RWPE1 (cell line): ENCODE measurements at regions not wholly inside any gene's neighbourhood (a gene's known extent, or its start where the extent isn't known, plus 50 kb on each side); places are given as distances from the start of the nearest gene placed in this dataset.

Experiments
- CTCF ChIA-PET: fragments of 350-600 bp; sonication (Branson Sonifier 250); formaldehyde crosslinking; extraction: SDS; loops from one replicate; lab custom pipeline; 2021; lab: Yijun Ruan, JAX
- POLR2A ChIA-PET: fragments of 400-600 bp; formaldehyde crosslinking; extraction: SDS; loops from one replicate; lab custom pipeline; 2020; ENCODE audit warnings: antibody characterized with exemption; ENCODE audit not compliant: low non-redundant PET; lab: Yijun Ruan, JAX
- DNase-seq: peaks from one replicate; pipeline ENCODE4 v3.0.0; 2012; ENCODE audit warnings: low spot score
- H3K27ac ChIP-seq: fragments of 450-650 bp; 2 replicates; pipeline ENCODE4 v1.5.1; 2017
- TF ChIP-seq, protein P1 (sequence below): fragments of 450-650 bp; conservative IDR thresholded peaks from 2 replicates; pipeline ENCODE4 v1.5.1; 2017; ENCODE audit warnings: low read depth, mild to moderate bottlenecking

DNA sequence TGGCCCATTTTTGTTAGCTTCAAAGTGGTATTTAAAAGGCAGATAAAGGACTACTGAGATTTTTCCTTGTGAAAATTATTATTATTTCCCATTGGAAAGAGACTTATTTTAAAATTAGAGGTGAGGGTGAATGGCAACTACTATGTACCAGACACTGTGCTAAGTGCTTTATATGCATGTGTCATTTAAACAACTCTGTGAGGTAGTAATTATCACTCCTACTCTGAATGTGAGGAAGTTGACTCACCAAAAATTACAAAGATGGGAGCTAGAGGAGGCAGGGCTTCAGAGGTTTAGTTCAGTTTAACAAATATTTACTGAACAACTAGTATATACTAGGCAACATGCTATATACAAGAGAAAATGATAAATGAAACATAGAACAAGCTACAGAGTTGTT is 78.2 kb downstream of the MSL3 start:
- H3K27ac ChIP-seq = no peak overlapping the region
- DNase-seq = no peak
- ChIA-PET POLR2A (no interaction called here), CTCF (interaction anchor here (0.7 kb wide), 1 partner anchor 1036 kb away, joined by 3 read pairs; no protein-coding TSS in a partner anchor)
- TF ChIP-seq, protein P1, sequence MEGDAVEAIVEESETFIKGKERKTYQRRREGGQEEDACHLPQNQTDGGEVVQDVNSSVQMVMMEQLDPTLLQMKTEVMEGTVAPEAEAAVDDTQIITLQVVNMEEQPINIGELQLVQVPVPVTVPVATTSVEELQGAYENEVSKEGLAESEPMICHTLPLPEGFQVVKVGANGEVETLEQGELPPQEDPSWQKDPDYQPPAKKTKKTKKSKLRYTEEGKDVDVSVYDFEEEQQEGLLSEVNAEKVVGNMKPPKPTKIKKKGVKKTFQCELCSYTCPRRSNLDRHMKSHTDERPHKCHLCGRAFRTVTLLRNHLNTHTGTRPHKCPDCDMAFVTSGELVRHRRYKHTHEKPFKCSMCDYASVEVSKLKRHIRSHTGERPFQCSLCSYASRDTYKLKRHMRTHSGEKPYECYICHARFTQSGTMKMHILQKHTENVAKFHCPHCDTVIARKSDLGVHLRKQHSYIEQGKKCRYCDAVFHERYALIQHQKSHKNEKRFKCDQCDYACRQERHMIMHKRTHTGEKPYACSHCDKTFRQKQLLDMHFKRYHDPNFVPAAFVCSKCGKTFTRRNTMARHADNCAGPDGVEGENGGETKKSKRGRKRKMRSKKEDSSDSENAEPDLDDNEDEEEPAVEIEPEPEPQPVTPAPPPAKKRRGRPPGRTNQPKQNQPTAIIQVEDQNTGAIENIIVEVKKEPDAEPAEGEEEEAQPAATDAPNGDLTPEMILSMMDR = no peak

DNA sequence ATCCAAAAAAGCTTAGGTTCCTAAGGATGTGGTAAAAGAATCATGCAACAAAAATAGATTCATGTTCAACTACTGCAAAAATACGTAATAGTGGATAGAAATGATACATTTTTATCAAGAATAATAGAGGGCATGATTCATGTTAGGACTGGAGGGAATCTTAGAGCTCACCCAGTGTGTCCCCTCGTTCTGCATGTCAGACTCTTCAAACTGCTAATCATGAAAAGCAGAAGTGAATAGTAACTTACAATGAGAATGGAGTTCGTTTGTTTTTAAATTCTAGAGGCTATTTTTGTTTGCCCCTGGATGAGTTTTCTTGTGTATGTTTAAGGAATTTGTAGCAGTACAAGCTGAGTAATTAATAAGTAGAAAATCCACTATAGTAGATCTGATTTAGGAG is 79.4 kb downstream of the MSL3 start:
- CTCF ChIA-PET = no interaction called here
- no peak overlapping the region for H3K27ac ChIP-seq
- POLR2A ChIA-PET = no interaction called here
- TF ChIP-seq, protein P1 = no peak
- no peak for DNase-seq

DNA sequence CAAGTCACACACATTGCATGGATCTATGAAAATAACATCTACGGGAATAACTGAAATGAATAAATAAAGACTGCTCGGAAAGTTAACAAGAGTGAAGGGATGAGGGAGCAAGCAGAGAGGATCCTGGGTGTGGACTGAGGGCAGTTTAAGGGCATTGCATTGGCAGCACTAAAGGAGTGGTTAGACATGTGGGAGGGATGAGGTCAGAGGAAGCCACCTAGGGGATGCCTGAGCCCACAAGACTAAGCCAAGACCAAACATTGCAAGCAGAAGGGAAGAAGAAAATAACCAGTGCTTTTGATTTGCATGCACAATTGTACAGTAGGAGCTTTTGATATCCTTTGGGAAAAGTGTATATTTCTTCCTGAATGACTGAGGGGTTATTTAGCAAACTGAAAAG is 106.1 kb downstream of the MSL3 start:
- CTCF ChIA-PET = no interaction called here
- DNase-seq = no peak
- H3K27ac ChIP-seq = no peak overlapping the region
- POLR2A ChIA-PET = no interaction called here
- TF ChIP-seq, protein P1 = no peak

DNA sequence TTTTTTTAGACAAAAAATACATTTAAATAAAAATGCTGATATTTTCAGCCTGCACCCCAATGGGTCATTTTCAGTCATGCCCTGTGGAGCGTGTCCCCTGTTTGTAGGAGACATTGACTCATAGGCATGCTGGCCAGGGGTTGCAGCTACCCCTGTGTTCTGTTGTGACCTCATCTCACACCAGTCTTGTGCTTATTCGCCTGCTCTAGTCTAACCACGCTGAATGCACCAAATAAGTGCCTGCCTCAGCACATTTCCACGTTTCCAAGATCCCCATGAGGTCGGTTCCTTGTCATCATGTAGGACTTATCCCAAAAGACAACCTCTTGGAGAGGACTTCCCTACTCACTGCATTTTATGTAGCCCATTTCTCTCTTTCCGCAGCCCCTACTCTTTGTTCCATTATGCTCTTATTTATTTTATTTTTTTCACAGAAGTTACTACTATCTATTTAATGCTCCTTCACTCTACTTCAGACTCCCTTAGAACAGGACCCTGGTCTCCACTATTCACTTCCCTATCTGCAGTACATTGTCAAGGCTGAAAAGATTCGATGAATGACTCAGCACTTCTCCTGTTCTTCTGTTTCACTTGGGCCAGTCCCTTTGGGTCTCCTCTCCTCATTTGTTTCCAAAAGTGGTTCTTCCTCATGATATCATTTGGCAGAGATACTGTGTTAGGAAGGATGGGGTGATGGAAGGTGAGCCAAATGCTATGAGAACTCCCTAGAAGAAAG is 109.7 kb downstream of the MSL3 start:
- CTCF ChIA-PET = no interaction called here
- TF ChIP-seq, protein P1 = no peak
- DNase-seq = no peak
- no peak overlapping the region for H3K27ac ChIP-seq
- POLR2A ChIA-PET = no interaction called here

DNA sequence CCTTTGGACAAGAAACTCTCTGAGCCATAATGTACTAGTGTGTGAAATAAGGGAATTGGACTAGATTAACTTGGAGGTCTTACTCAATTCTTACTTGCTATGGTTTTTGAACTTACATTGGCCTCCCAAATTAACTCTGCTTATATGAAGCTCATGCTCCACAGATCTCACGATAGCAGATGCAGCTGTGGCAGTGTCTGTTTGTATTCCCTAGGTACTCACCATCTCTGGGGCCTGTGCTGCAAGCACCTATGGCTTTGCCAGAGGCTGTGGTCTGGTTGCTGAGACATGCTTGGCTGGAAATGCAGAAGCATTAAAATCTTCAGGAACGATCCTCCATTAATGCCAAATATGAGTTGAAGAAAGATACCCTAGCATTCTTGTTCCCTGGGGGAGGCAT is 112.8 kb downstream of the MSL3 start:
- DNase-seq = no peak
- CTCF ChIA-PET = no interaction called here
- TF ChIP-seq, protein P1 = no peak
- POLR2A ChIA-PET = no interaction called here
- no peak overlapping the region for H3K27ac ChIP-seq

DNA sequence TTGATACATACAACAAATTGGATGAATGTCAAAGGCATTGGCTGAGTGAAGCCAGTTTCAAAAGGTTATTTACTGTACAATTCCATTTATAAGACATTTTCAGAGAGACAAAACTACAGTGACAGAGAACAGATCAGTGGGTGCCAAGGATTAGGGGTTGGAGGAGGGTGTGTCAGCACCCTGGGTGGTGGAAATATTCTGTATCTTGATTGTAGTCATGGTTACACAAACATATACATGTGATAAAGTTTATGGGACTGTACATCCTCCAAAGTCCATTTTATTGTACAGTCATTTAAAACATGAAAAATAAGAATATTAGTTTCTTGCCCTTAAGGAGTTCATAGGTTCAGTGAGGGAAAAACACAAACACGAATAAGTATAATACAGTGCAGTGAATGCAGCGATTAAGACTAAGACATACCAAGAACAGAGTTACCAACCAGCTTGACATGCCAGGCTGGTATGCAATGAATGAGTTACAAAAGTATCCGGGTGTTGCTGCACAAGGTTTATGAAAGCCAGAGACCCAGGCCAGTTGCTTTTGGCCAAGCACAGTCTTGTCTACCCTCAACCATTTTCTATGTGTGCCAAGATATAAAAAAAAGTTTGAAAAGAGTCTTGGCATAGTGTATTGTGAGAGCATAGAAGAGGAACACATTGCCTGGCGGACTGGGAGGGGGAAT is 123.6 kb downstream of the MSL3 start:
- DNase-seq = no peak

More for the DNA sequence above, 123.6 kb downstream of the MSL3 start:
- POLR2A ChIA-PET = no interaction called here
- H3K27ac ChIP-seq = no peak overlapping the region
- TF ChIP-seq, protein P1 = no peak
- CTCF ChIA-PET = no interaction called here
